ENCODE measurements at regions not wholly inside any gene's neighbourhood (a gene's known extent, or its start where the extent isn't known, plus 50 kb on each side); places are given as distances from the start of the nearest gene placed in this dataset.

- no peak for TF ChIP-seq CTCF (IDR thresholded peaks at IDR 0.05)
These were observed 50.4 kb upstream of the TBL1X start for GRCh38 chrX:9414416-9414815.

Measured in LNCAP (cell line).